BLaER1 treated with 17β-estradiol and CSF1 and Interleukin-3, amounts not matched to agents 10 nM and 100 nM (cell line): ENCODE measurements at regions not wholly inside any gene's neighbourhood (a gene's known extent, or its start where the extent isn't known, plus 50 kb on each side); places are given as distances from the start of the nearest gene placed in this dataset.
"Not testable (repeated sequence)": the region's sequence is repeated elsewhere in the genome, so short reads cannot be mapped to it uniquely, and the experiment has no call there.

Experiments used
- H3K27ac ChIP-seq, 11 experiments: shearing (Covaris generic); formaldehyde crosslinking; 2 replicates each; pipeline ENCODE4 v1.8.1; 2022
- H3K27me3 ChIP-seq, 11 experiments: shearing (Covaris generic); formaldehyde crosslinking; 2 replicates each; pipeline ENCODE4 v1.8.1; 2022
- H3K36me3 ChIP-seq, 11 experiments: shearing (Covaris generic); formaldehyde crosslinking; 2 replicates each; pipeline ENCODE4 v1.8.1; 2022
- H3K4me1 ChIP-seq, 10 experiments: shearing (Covaris generic); formaldehyde crosslinking; 2 replicates each; pipeline ENCODE4 v1.8.1; 2022
- H3K4me2 ChIP-seq, 11 experiments: shearing (Covaris generic); formaldehyde crosslinking; 2 replicates each; pipeline ENCODE4 v1.8.1; 2022
- H3K4me3 ChIP-seq, 10 experiments: shearing (Covaris generic); formaldehyde crosslinking; 2 replicates each; pipeline ENCODE4 v1.8.1; 2022
- H3K9ac ChIP-seq, 11 experiments: shearing (Covaris generic); formaldehyde crosslinking; 2 replicates each; pipeline ENCODE4 v1.8.1; 2022
- H3K9me3 ChIP-seq, 11 experiments: shearing (Covaris generic); formaldehyde crosslinking; replicated peaks in 1 of 11; 2 replicates each; pipeline ENCODE4 v1.8.1; 2022
- H4K20me1 ChIP-seq, 11 experiments: shearing (Covaris generic); formaldehyde crosslinking; 2 replicates each; pipeline ENCODE4 v1.8.1; 2022
- Cebpa-rat ChIP-seq, 11 experiments: shearing (Covaris generic); IDR thresholded peaks; 2 replicates each; pipeline ENCODE4 v1.8.1; 2022

DNA sequence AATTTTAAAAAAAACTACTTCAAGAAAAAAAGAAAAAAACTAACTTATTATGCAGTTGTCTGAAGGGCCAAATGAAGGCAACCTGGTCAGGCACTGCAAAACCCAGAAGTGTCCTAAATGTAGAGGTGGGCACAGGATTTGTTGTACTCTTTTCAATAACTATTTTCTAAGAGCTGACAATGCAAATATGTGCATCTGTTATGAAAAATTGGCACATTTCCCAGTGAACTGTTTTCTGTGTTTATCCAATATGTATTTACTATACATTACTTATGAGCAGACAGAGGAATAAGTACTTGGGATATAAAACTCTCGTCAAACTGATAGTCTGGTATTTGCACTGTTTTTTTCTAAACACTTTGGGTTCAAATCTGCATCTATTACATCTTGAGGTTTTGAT is 188.0 kb upstream of the C21orf91 start:
- Histone ChIP-seq H3K4me3 (no peak overlapping the region), H3K36me3 (no peaks in the 10 kb centered on the region), H3K27me3 (no peaks in the 10 kb centered on the region)

GRCh38 chr21:18006691-18007090 is 187.5 kb upstream of the C21orf91 start:
- TF ChIP-seq Cebpa-rat (IDR thresholded peaks at IDR 0.05) = no peak

More for the DNA sequence above, 188.0 kb upstream of the C21orf91 start:
- Histone ChIP-seq H4K20me1 (no peaks in the 10 kb centered on the region), H3K27ac (no peak overlapping the region), H3K9ac (no peak overlapping the region), H3K4me1 (no peaks in the 10 kb centered on the region), H3K4me2 (no peak overlapping the region), H3K9me3 (peaks cover 0 to 6% (median 0%) of the 10 kb centered on the region in 11 experiments; a peak in 2 of 22 replicates)
- TF ChIP-seq Cebpa-rat (IDR thresholded peaks at IDR 0.05) = no peak

DNA sequence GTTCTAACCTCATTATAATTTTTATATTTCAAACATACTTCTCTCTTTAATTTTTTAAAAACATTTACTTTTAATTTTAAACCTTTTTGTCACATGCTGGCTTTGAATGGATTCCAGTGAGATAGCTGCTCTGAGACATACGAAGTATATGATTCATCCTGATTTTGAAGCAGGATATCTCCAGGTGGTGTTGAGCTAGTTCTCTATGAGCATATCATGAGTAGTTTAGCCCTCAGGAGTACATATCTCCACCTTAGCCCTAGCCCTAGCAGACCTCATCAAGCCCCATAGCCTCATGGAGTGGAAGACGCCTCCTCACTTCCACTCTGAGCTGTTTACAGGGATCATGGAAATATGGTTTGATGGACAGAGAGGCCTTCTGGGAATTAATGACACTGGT is 183.2 kb upstream of the C21orf91 start:
- H3K36me3 ChIP-seq = no peaks in the 10 kb centered on the region
- H3K27ac ChIP-seq = no peak overlapping the region
- no peaks in the 10 kb centered on the region; a peak in 1 of 20 replicates for H3K4me1 ChIP-seq
- no peak overlapping the region for H3K4me2 ChIP-seq
- peaks cover 12 to 26% (median 21%) of the 10 kb centered on the region in 11 experiments for H3K9me3 ChIP-seq
- TF ChIP-seq Cebpa-rat (IDR thresholded peaks at IDR 0.05) = no peak
- no peak overlapping the region for H3K4me3 ChIP-seq
- H3K9ac ChIP-seq = no peak overlapping the region
- H3K27me3 ChIP-seq = no peaks in the 10 kb centered on the region
- no peaks in the 10 kb centered on the region for H4K20me1 ChIP-seq

More at GRCh38 chr21:18006691-18007090, 187.5 kb upstream of the C21orf91 start:
- H3K9me3 ChIP-seq = peaks cover 0 to 6% (median 0%) of the 10 kb centered on the region in 11 experiments; a peak in 2 of 22 replicates
- no peak overlapping the region for H3K27ac ChIP-seq
- H3K36me3 ChIP-seq = no peaks in the 10 kb centered on the region
- H3K4me2 ChIP-seq = no peak overlapping the region
- no peak overlapping the region for H3K9ac ChIP-seq
- H3K27me3 ChIP-seq = no peaks in the 10 kb centered on the region
- H3K4me1 ChIP-seq = no peaks in the 10 kb centered on the region
- no peak overlapping the region for H3K4me3 ChIP-seq
- no peaks in the 10 kb centered on the region for H4K20me1 ChIP-seq

DNA sequence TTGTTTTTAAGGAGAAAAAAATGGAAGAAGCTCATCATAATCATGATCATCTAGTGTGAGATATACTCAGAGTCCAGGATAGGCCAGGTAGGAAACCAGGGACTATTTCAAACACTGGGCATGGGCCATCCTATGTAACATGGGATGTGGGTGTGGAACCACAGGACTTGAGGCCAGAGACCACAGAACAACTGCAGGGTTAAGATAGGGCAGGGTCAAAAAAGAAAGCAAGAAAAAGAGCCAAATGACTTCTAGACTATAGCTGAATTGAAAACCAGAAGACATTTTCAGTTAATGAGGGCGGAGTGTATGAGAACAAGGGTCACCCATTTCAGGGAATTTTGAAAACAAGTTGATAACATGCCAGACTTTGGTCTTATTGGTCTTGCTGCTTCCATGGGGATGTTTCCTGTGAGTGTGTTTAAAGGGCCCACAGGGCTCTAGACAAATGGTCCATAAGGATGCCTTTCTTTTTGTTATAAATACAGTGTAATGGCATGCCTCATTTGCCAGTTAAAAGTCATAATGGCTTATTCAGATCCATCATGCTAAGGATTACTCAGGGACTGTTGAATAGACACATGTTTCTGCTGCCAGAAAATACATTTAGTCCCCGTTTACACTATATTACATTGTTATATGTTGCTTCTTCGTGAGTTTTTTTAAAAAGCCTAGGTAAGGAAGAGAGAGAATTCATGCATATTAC is 182.0 kb upstream of the C21orf91 start:
- TF ChIP-seq Cebpa-rat (IDR thresholded peaks at IDR 0.05) = no peak

DNA sequence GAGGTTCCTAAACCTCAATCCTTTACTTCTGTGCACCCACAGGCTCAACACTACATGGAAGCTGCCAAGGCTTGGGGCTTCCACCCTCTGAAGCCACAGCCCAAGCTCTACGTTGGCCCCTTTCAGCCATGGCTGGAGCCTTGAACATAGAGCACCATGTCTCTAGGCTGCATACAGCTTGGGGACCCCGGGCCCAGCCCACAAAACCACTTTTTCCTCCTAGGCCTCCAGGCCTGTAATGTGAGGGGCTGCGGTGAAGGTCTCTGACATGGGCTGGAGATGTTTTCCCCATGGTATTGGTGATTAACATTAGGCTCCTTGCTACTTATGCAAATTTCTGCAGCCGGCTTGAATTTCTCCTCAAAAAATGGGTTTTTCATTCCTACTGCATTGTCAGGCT is 179.4 kb upstream of the C21orf91 start:
- H4K20me1 ChIP-seq, H3K4me3 ChIP-seq: not testable (repeated sequence)
- H3K9me3 ChIP-seq = peaks cover 12 to 34% (median 25%) of the 10 kb centered on the region in 11 experiments

More for the DNA sequence above, 182.0 kb upstream of the C21orf91 start:
- no peaks in the 10 kb centered on the region; a peak in 1 of 20 replicates for H3K4me1 ChIP-seq
- no peaks in the 10 kb centered on the region for H4K20me1 ChIP-seq
- no peak overlapping the region for H3K4me2 ChIP-seq
- no peak overlapping the region for H3K4me3 ChIP-seq
- H3K27me3 ChIP-seq = no peaks in the 10 kb centered on the region
- H3K9ac ChIP-seq = no peak overlapping the region
- no peaks in the 10 kb centered on the region for H3K36me3 ChIP-seq
- H3K9me3 ChIP-seq = peaks cover 12 to 25% (median 21%) of the 10 kb centered on the region in 11 experiments
- H3K27ac ChIP-seq = no peak overlapping the region

DNA sequence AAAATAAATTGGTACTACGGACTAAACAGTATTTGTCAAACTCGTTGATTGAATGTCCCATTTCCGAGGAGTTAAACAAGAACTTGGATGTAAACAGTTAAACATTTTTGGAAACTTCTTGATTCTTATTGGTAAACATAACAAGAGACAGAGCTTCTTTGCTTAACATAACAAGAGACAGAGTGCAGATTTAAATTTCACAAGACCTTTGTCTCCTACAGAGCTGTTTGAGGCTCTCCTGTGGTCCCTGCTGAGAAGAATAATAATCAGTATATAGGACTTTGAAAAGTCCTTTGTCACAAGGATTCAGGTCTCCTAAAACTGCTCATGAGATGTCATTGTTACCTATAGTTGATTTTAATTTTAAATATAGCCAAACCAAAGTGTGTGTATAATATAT is 170.6 kb upstream of the C21orf91 start:
- Histone ChIP-seq H3K9me3 (peaks cover 0 to 24% (median 15%) of the 10 kb centered on the region in 11 experiments; a peak in 13 of 22 replicates), H3K36me3 (no peaks in the 10 kb centered on the region), H3K4me1 (no peaks in the 10 kb centered on the region), H3K4me3 (no peak overlapping the region), H3K4me2 (no peak overlapping the region), H3K27me3 (no peaks in the 10 kb centered on the region), H3K27ac (no peak overlapping the region), H3K9ac (no peak overlapping the region), H4K20me1 (no peaks in the 10 kb centered on the region)
- no peak for TF ChIP-seq Cebpa-rat (IDR thresholded peaks at IDR 0.05)

More for the DNA sequence above, 179.4 kb upstream of the C21orf91 start:
- H3K4me1 ChIP-seq, H3K27ac ChIP-seq, H3K4me2 ChIP-seq, H3K9ac ChIP-seq, H3K27me3 ChIP-seq, H3K36me3 ChIP-seq: not testable (repeated sequence)

DNA sequence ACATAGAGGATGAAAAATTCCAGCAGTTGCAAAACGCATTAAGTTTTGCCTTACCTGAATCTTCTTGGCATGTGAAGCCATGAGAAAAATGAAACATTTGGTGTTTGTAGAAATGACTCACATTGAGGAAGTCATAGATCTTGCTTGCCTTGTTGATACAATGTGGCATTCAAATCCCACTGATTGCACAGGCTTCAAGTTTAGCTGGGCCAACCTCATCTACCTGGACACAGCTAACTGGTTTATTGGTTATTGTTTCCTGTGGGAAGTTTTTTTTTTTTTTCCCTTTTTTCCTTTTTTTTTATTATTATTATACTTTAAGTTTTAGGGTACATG is 168.9 kb upstream of the C21orf91 start:
- Histone ChIP-seq H3K9ac (no peak overlapping the region), H3K27me3 (no peaks in the 10 kb centered on the region), H3K27ac (no peak overlapping the region), H4K20me1 (no peaks in the 10 kb centered on the region), H3K4me3 (no peak overlapping the region), H3K36me3 (no peaks in the 10 kb centered on the region), H3K4me2 (no peak overlapping the region), H3K4me1 (no peaks in the 10 kb centered on the region), H3K9me3 (peaks cover 0 to 15% (median 11%) of the 10 kb centered on the region in 11 experiments; a peak in 11 of 22 replicates)
- TF ChIP-seq Cebpa-rat (IDR thresholded peaks at IDR 0.05) = no peak

DNA sequence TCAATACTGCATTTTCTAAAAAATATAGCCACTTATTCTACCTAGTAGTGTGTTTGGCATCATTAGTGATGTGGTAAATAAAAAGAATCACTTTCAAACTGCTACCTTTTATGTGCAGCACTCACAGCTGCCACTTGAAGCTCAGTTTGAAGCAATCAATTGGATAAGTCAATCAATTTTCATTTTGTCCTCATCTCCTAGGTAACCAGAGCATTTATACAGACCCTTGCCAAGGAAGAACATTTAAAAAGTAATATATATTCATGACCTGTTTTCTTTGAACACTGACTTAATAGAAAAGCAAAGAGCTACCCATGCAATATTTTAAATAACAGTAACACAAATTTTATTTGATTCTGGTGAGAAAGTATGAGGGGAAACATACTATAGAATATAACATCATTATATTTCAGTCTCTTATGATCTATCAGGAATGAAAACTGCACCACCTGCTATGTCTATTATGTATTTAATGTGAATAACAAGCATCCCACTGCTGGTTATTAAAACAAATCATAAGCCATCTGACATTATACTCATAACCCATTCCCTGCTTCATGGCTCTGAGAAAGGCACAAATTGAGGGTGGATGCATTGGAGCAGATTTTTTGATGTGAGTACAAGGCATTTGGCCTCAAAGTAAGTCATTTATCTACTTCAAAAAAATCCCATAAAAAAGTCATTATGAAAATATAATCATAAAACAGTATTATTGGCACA is 168.4 kb upstream of the C21orf91 start:
- H3K27me3 ChIP-seq = no peaks in the 10 kb centered on the region
- no peak overlapping the region for H3K27ac ChIP-seq
- no peak overlapping the region for H3K4me2 ChIP-seq
- no peaks in the 10 kb centered on the region for H4K20me1 ChIP-seq
- no peak overlapping the region for H3K4me3 ChIP-seq
- TF ChIP-seq Cebpa-rat (IDR thresholded peaks at IDR 0.05) = no peak
- no peak overlapping the region for H3K9ac ChIP-seq
- no peaks in the 10 kb centered on the region for H3K36me3 ChIP-seq
- no peaks in the 10 kb centered on the region for H3K4me1 ChIP-seq
- peaks cover 0 to 11% (median 8%) of the 10 kb centered on the region in 11 experiments; a peak in 10 of 22 replicates for H3K9me3 ChIP-seq

DNA sequence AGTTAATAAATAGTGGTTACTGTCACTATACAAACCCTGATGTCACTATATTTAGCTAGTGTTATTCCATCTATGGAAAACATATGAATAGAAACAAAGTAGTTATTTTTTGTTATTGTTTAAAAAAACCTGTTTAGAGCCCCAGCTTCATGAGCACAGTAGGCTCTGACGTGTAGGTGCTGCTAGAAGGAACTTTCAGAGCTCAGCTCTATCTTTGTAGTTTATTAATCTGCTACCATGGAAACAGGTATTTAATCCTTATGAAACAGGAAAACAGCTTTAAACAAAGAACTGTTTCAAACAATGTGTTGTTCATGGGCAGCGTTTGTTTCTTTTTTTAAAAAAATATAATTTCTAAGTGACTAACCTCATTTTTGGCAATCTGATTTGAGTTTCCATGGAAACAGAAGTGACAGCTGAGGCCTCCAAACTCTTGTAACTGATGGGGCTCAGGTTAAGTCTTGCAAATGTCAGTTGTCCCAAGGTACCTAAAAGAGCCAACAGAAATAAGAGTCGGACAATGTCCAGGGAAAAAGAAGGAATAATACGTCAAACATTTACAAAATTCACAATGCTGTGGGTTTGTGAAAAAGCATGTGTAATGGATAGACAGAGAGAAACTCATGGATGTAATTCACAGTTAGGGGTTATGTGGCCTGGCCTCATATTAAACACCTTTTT is 162.0 kb upstream of the C21orf91 start:
- no peak overlapping the region for H3K4me2 ChIP-seq
- no peak for TF ChIP-seq Cebpa-rat (IDR thresholded peaks at IDR 0.05)
- 0 out of 22 replicates have a peak, but pooled peaks cover 0 to 6% (median 0%) of the 10 kb centered on the region in 11 experiments for H3K9me3 ChIP-seq
- no peak overlapping the region for H3K27ac ChIP-seq
- H3K27me3 ChIP-seq = no peaks in the 10 kb centered on the region
- no peaks in the 10 kb centered on the region for H3K36me3 ChIP-seq
- H4K20me1 ChIP-seq = no peaks in the 10 kb centered on the region
- H3K4me3 ChIP-seq = no peak overlapping the region
- no peaks in the 10 kb centered on the region for H3K4me1 ChIP-seq
- H3K9ac ChIP-seq = no peak overlapping the region
